OCI-LY1 (cell line): ENCODE measurements at regions not wholly inside any gene's neighbourhood (a gene's known extent, or its start where the extent isn't known, plus 50 kb on each side); places are given as distances from the start of the nearest gene placed in this dataset.

ENCODE experiments used
- EZH2 ChIP-seq: fragments of 200-600 bp; sonication (generic), shearing (Covaris generic); IDR thresholded peaks from 2 replicates; pipeline ENCODE4 v1.8.0; 2017; ENCODE audit warnings: borderline replicate concordance, mixed run types, mild to moderate bottlenecking, antibody characterized with exemption, low read length, moderate library complexity, mixed read lengths
- TF ChIP-seq, protein P1 (sequence below): fragments of 200-600 bp; sonication (generic), shearing (Covaris generic); IDR thresholded peaks from 2 replicates; pipeline ENCODE4 v1.5.1; 2017; ENCODE audit warnings: mild to moderate bottlenecking, antibody characterized with exemption, low read length, moderate library complexity, mixed read lengths

DNA sequence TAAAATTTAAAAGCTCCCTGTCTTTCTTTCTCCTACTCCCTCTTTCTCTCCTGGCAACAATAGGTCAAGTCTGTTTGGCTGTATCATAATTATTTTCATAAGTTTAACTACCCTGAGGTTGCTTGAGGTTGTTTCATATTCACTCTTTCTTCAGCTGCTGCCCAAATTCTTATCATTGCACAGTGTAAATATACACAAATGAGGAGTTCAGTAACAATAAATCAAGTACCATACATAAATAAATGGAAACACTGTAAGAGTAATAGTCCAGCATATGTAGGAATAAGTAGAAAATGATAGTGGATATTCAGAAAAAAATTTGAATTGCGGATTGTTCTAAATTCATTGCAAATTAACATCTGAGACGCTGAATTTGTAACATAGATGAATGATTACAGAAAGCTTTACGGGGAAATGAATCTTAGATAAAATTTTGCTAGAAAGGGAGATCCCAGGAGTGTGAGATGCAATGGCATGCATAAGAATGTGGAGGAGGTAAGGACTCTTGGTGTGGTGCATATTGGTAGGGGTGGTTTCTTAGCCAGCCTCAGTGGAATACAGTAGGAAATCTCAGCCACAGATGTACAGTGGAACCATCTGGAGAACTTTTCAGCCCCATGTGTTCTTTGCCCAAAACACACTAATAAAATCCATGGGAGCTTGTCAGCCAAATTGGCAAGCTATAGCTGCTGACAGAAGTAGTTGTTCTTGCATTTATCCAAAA is 480.7 kb downstream of the HTR1B start:
- TF ChIP-seq, protein P1, sequence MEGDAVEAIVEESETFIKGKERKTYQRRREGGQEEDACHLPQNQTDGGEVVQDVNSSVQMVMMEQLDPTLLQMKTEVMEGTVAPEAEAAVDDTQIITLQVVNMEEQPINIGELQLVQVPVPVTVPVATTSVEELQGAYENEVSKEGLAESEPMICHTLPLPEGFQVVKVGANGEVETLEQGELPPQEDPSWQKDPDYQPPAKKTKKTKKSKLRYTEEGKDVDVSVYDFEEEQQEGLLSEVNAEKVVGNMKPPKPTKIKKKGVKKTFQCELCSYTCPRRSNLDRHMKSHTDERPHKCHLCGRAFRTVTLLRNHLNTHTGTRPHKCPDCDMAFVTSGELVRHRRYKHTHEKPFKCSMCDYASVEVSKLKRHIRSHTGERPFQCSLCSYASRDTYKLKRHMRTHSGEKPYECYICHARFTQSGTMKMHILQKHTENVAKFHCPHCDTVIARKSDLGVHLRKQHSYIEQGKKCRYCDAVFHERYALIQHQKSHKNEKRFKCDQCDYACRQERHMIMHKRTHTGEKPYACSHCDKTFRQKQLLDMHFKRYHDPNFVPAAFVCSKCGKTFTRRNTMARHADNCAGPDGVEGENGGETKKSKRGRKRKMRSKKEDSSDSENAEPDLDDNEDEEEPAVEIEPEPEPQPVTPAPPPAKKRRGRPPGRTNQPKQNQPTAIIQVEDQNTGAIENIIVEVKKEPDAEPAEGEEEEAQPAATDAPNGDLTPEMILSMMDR, result no peak
- TF ChIP-seq EZH2, result no peak
